Vagina (tissue), 2 donors: ENCODE measurements at regions not wholly inside any gene's neighbourhood (a gene's known extent, or its start where the extent isn't known, plus 50 kb on each side); places are given as distances from the start of the nearest gene placed in this dataset.

Experiments used
- DNase-seq, 2 donors: peaks; one replicate each; pipeline ENCODE4 v3.0.0-alpha.2; 2017; ENCODE audit errors: extremely low spot score in 2 of 2
- H3K27ac ChIP-seq: fragments of 200-600 bp; sonication (generic); one replicate; pipeline ENCODE4 v1.5.1; 2019
- H3K27me3 ChIP-seq: fragments of 200-600 bp; sonication (generic); one replicate; pipeline ENCODE4 v1.5.1; 2019
- H3K36me3 ChIP-seq, 2 donors: fragments of 200-600 bp; sonication (generic); one replicate each; pipeline ENCODE4 v1.5.1; 2017 to 2019
- H3K4me1 ChIP-seq: fragments of 200-600 bp; sonication (generic); one replicate; pipeline ENCODE4 v1.5.1; 2019
- H3K4me3 ChIP-seq, 2 donors: fragments of 200-600 bp; sonication (generic); 1 replicate in 1 of 2; 2 replicates in 1 of 2; pipeline ENCODE4 v1.5.1; 2016 to 2019
- H3K9me3 ChIP-seq: fragments of 200-600 bp; sonication (generic); one replicate; pipeline ENCODE4 v1.5.1; 2019
- POLR2A ChIP-seq, 2 donors: fragments of 450-650 bp; IDR thresholded peaks; one replicate each; pipeline ENCODE4 v1.6.1; 2017; ENCODE audit warnings: antibody characterized with exemption in 2 of 2, mild to moderate bottlenecking in 2 of 2, moderate library complexity in 2 of 2
- POLR2AphosphoS5 ChIP-seq, 2 donors: sonication (generic); formaldehyde crosslinking; IDR thresholded peaks; one replicate each; pipeline ENCODE4 v1.9.0; 2017; ENCODE audit warnings: antibody characterized with exemption in 2 of 2, mild to moderate bottlenecking in 2 of 2, low read depth in 1 of 2; ENCODE audit not compliant: insufficient read depth in 1 of 2
- intact Hi-C: fragments of 100-400 bp; cut with DNase I; formaldehyde crosslinking; loops from one replicate; pipeline ENCODE4 v1.15.1; 2023
- TF ChIP-seq, protein P1 (sequence below), 3 experiments: fragments of 450-650 bp in 2 of 3; fragments of 200-600 bp in 1 of 3; sonication (generic) in 1 of 3; IDR thresholded peaks; one replicate each; pipeline ENCODE4 v1.5.1; 2017 to 2019; ENCODE audit warnings: antibody characterized with exemption in 3 of 3, mild to moderate bottlenecking in 2 of 3, moderate library complexity in 2 of 3

DNA sequence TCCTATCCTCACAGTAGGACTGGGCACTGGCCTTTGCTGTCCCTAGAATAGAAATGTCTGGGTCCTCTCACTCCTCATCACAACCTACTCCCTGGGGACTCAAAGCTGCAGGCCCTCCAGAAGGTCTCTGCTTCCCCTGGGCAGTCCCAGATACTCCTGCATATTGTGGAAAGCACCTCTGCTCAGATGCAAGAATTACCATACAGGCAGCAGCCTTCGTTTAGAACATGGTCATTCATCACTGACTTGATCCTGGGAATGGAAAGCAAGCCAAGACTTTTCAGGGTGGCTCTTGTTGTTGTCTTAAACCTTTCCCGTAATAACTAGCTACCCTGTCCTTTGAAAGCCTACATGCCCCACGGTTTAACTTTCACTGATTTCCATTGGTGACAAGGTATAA lies 53.1 kb upstream of the NPAS2 start:
- TF ChIP-seq POLR2AphosphoS5 (IDR thresholded peaks at IDR 0.05; ENCODE audit: insufficient read depth in 1 of 2, low read depth in 1 of 2) (no peak), POLR2A (IDR thresholded peaks at IDR 0.05) (no peak)
- TF ChIP-seq, protein P1, sequence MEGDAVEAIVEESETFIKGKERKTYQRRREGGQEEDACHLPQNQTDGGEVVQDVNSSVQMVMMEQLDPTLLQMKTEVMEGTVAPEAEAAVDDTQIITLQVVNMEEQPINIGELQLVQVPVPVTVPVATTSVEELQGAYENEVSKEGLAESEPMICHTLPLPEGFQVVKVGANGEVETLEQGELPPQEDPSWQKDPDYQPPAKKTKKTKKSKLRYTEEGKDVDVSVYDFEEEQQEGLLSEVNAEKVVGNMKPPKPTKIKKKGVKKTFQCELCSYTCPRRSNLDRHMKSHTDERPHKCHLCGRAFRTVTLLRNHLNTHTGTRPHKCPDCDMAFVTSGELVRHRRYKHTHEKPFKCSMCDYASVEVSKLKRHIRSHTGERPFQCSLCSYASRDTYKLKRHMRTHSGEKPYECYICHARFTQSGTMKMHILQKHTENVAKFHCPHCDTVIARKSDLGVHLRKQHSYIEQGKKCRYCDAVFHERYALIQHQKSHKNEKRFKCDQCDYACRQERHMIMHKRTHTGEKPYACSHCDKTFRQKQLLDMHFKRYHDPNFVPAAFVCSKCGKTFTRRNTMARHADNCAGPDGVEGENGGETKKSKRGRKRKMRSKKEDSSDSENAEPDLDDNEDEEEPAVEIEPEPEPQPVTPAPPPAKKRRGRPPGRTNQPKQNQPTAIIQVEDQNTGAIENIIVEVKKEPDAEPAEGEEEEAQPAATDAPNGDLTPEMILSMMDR (IDR thresholded peaks at IDR 0.05), result no peak
- peak in 1 of 2 donors; percentile 82 for DNase-seq
- Histone ChIP-seq H3K27me3 (no peaks in the 10 kb centered on the region), H3K9me3 (no peaks in the 10 kb centered on the region), H3K4me3 (no peak overlapping the region), H3K4me1 (peaks cover 19% of the 10 kb centered on the region), H3K36me3 (no peaks in the 10 kb centered on the region), H3K27ac (no peak overlapping the region)
- intact Hi-C loops, result no loop called here

DNA sequence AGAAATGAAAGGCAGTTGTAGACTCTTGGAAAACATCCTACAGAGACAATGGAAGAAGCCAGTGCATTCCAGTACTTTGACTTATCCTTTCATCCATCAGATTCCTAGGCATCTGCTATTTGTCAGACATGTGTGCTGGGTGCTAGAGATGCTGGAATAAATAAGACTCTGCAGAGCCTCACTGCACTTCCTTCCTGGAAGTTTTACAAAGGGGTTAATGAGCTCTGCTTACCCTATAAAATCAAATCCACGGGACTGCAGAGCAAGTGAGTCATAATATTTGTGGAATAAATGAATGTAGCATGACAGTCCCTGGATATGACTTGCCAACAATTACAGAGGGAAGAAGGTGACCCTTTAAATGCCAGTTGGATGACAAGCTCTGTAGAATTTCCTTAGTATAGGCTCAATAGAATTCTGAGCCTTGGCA lies 52.7 kb upstream of the NPAS2 start:
- intact Hi-C loops, result no loop called here
- peak in 1 of 2 donors; percentile 18 for DNase-seq
- Histone ChIP-seq H3K36me3 (no peaks in the 10 kb centered on the region), H3K27ac (no peak overlapping the region), H3K27me3 (no peaks in the 10 kb centered on the region), H3K9me3 (no peaks in the 10 kb centered on the region), H3K4me3 (no peak overlapping the region), H3K4me1 (peaks cover 19% of the 10 kb centered on the region)
- TF ChIP-seq POLR2AphosphoS5 (IDR thresholded peaks at IDR 0.05; ENCODE audit: insufficient read depth in 1 of 2, low read depth in 1 of 2), result peak in 1 of 2 donors; percentile 46
- TF ChIP-seq, protein P1 (IDR thresholded peaks at IDR 0.05), result no peak

DNA sequence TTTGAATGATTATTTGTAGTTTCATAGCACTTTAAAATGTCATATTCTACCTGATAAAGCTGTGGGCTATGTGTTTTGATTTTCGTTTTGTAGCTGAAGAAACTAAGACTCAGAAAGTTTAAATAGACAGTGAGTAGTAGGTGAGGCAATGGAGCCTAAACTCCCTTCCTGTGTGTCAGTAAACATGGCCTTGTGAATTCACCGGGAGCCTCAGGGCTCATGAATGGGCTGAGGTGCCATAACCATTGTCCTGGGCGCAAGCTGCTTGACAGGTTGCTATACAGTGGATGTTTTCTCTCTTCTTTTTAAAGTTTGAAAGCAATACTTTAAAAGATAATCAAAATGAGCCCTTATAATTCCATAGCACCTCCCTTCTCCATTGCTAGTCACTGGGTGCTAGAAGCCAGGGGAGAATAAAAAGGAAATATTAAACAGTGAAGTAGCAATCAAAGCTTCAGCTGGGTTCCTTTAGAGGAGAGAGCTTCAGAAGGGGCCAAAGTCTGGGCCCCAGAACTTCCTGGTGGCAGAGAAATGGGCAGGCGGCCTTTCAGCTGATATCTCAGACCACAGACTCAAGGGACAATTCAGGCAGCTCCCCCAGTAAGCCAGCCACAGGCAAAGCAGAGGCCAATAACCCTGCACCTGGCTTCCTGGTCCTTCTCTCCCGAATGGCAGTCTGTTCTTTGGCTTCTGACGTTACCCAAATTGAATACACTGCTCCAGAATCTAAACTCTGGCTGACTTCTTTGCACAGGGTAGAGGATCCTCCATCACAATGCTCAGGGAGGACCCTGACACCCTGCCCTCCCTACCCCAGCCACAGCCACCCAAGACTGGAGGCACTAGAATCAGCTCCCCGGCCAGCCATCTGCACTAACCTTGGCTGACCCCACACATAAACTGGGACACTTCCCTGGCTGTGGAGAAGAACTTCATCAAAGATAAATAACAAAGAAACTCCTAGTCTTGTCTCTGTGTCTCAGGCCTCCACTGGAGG lies 51.8 kb upstream of the NPAS2 start:
- no peaks in the 10 kb centered on the region for H3K27me3 ChIP-seq
- DNase-seq, result peak in 1 of 2 donors; percentile 72
- intact Hi-C loops, result no loop called here

More for the DNA sequence above, 51.8 kb upstream of the NPAS2 start:
- Histone ChIP-seq H3K27ac (peak overlapping the region; percentile 14), H3K9me3 (no peaks in the 10 kb centered on the region), H3K36me3 (no peaks in the 10 kb centered on the region), H3K4me3 (no peak overlapping the region), H3K4me1 (peaks cover 19% of the 10 kb centered on the region)
- TF ChIP-seq, protein P1 (IDR thresholded peaks at IDR 0.05), result no peak
- TF ChIP-seq POLR2AphosphoS5 (IDR thresholded peaks at IDR 0.05; ENCODE audit: insufficient read depth in 1 of 2, low read depth in 1 of 2), result no peak
- no peak for TF ChIP-seq POLR2A (IDR thresholded peaks at IDR 0.05)
